ENCODE measurements at regions not wholly inside any gene's neighbourhood (a gene's known extent, or its start where the extent isn't known, plus 50 kb on each side); places are given as distances from the start of the nearest gene placed in this dataset.

DNA sequence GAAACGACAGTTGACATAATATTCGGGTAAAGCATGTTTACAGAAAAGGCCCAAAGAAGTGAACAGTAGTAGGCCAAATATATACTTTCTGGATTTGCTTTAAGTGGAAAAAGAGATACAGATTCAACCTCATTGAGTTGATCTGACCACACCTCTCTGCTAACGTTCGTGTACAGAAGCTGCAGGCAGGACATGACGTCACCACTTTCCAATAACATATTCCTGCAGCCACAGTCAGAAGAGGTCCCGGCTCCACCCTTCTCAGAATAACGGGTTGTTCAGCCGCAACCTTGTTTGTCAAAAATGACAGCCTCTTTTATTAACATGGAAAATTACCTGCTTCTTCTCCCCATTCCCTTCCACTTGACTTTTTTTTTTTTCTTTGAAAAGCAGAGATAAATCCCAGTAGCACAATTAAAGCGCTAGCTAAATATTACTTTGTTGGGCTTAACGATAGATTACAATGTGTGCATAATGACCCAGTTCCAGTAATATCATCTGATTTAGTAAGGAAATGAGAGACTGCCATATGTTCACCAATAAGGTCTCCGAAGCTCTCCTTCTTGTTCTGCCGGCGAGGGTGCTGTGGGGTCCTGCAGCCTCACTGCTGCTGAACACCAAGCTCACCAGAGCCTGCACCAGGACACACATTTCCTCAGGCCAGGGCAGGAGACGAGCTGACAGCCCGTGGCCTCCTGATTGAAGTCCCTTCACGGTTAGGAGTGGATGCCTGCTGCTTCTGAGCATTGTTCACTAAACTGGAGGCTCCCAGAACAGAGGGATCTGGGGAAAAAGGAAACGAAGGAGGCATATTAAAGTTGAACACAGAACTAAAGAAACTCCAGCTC, 451.0 kb upstream of the SALL3 start:
- CTCF ChIA-PET (ENCODE audit: unreplicated experiment): no interaction called here
- no peak overlapping the region for H2AFZ ChIP-seq (ENCODE audit: low read length)
- no peak overlapping the region for H3K4me3 ChIP-seq (ENCODE audit: low read depth, low read length, poor library complexity, severe bottlenecking)
- H3K9me2 ChIP-seq (ENCODE audit: insufficient read depth, low read length): no peaks in the 10 kb centered on the region
- DNase-seq (ENCODE audit: low spot score): no peak
- no peaks in the 10 kb centered on the region for H4K20me1 ChIP-seq (ENCODE audit: insufficient read depth, low read length)
- H3K9me3 ChIP-seq (ENCODE audit: low read length): no peaks in the 10 kb centered on the region
- intact Hi-C loops (cut with micrococcal nuclease; ENCODE audit: unreplicated experiment): no loop called here
- BruUV-seq (replicated peaks): no TSS peak
- no peaks in the 10 kb centered on the region for H3K4me1 ChIP-seq (ENCODE audit: insufficient read depth, low read length, poor library complexity, severe bottlenecking)
- TF ChIP-seq EZH2phosphoT487 (IDR thresholded peaks at IDR 0.05; ENCODE audit: borderline replicate concordance, low read depth, low read length): no peak
- TF ChIP-seq, protein P1, sequence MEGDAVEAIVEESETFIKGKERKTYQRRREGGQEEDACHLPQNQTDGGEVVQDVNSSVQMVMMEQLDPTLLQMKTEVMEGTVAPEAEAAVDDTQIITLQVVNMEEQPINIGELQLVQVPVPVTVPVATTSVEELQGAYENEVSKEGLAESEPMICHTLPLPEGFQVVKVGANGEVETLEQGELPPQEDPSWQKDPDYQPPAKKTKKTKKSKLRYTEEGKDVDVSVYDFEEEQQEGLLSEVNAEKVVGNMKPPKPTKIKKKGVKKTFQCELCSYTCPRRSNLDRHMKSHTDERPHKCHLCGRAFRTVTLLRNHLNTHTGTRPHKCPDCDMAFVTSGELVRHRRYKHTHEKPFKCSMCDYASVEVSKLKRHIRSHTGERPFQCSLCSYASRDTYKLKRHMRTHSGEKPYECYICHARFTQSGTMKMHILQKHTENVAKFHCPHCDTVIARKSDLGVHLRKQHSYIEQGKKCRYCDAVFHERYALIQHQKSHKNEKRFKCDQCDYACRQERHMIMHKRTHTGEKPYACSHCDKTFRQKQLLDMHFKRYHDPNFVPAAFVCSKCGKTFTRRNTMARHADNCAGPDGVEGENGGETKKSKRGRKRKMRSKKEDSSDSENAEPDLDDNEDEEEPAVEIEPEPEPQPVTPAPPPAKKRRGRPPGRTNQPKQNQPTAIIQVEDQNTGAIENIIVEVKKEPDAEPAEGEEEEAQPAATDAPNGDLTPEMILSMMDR (conservative IDR thresholded peaks at IDR 0.05; ENCODE audit: low read length): no peak
- no peak overlapping the region for H3K27ac ChIP-seq (ENCODE audit: low read depth, low read length, poor library complexity, severe bottlenecking)
- POLR2A ChIA-PET: no interaction called here
- no peaks in the 10 kb centered on the region for H3K79me2 ChIP-seq (ENCODE audit: insufficient read depth, low read depth, low read length)
- no peaks in the 10 kb centered on the region for H3K36me3 ChIP-seq (ENCODE audit: insufficient read depth, low read length)
- no peak overlapping the region for H3K4me2 ChIP-seq (ENCODE audit: low read length)

DNA sequence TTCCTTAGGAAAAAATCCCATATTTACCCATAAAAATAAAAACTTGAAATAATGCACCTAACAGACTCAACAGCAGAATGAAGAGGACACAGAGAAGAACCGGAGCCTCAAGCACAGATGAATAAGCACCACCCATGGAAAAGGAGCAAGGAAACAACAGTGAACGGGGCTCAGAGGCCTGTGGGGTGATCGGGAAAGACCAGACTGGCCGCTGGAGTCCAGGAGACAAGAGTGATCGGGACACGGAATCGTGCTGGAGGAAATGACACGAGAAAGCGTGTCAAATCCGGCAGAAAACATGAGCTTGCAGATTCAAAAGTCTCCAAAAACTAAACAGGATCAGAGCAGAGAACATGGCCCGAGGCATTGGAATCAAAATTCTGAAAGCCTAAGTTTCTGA, 448.0 kb upstream of the SALL3 start:
- CTCF ChIA-PET (ENCODE audit: unreplicated experiment): no interaction called here
- H3K9me3 ChIP-seq (ENCODE audit: low read length): no peaks in the 10 kb centered on the region
- DNase-seq (ENCODE audit: low spot score): no peak
- no peak overlapping the region for H3K4me2 ChIP-seq (ENCODE audit: low read length)
- H2AFZ ChIP-seq (ENCODE audit: low read length): no peak overlapping the region
- no peak overlapping the region for H3K27ac ChIP-seq (ENCODE audit: low read depth, low read length, poor library complexity, severe bottlenecking)
- no TSS peak for BruUV-seq (replicated peaks)
- H3K79me2 ChIP-seq (ENCODE audit: insufficient read depth, low read depth, low read length): no peaks in the 10 kb centered on the region
- no peaks in the 10 kb centered on the region for H3K36me3 ChIP-seq (ENCODE audit: insufficient read depth, low read length)
- no peaks in the 10 kb centered on the region for H3K9me2 ChIP-seq (ENCODE audit: insufficient read depth, low read length)
- intact Hi-C loops (cut with micrococcal nuclease; ENCODE audit: unreplicated experiment): no loop called here
- TF ChIP-seq, protein P1 (conservative IDR thresholded peaks at IDR 0.05; ENCODE audit: low read length): no peak
- TF ChIP-seq EZH2phosphoT487 (IDR thresholded peaks at IDR 0.05; ENCODE audit: borderline replicate concordance, low read depth, low read length): no peak
- H3K4me1 ChIP-seq (ENCODE audit: insufficient read depth, low read length, poor library complexity, severe bottlenecking): no peaks in the 10 kb centered on the region
- POLR2A ChIA-PET: interaction anchor here (0.7 kb wide), 1 partner anchor 760 kb away, joined by 3 read pairs; no protein-coding TSS in a partner anchor
- H4K20me1 ChIP-seq (ENCODE audit: insufficient read depth, low read length): no peaks in the 10 kb centered on the region
- no peak overlapping the region for H3K4me3 ChIP-seq (ENCODE audit: low read depth, low read length, poor library complexity, severe bottlenecking)

DNA sequence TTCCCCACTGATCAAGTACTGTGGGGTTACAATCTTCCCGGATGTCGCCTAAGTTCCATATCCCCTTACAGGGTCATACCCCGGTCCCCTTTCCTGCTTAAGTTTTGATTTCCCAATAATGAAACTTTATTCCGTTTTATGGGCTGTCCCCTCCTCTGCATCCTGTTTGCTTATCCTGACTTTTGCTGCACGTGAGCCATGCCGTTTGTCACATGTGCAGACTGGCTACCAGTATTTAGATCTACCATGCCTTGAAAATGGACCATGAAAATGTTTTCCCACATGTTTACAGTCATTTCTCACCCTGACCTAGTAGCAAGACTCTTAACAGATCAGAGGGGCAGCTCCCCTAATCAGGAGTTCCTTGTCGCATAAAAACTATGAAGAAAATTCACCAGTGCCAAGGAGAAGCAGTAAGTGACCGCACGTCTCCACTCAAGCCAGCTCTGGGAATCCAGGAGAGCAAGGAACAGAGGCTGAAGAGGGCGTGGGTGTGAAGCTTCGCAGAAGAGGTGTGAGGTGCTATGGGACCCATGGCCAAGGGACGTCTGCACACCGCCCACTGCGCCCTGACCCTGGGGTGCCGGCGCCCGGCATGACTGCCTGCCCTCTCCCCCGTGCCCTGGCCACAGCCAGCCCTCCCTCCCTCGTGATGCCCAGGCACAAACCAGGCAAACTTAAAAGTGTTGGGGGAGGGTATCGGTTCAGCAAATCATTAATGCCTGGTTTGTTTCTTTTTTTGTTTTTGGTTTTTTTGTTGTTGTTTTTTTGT, 440.8 kb upstream of the SALL3 start:
- no peaks in the 10 kb centered on the region for H4K20me1 ChIP-seq (ENCODE audit: insufficient read depth, low read length)
- intact Hi-C loops (cut with micrococcal nuclease; ENCODE audit: unreplicated experiment): no loop called here
- no peaks in the 10 kb centered on the region for H3K9me3 ChIP-seq (ENCODE audit: low read length)
- no TSS peak for BruUV-seq (replicated peaks)
- H3K4me3 ChIP-seq (ENCODE audit: low read depth, low read length, poor library complexity, severe bottlenecking): no peak overlapping the region
- no peaks in the 10 kb centered on the region for H3K79me2 ChIP-seq (ENCODE audit: insufficient read depth, low read depth, low read length)
- CTCF ChIA-PET (ENCODE audit: unreplicated experiment): no interaction called here
- no peak overlapping the region for H3K27ac ChIP-seq (ENCODE audit: low read depth, low read length, poor library complexity, severe bottlenecking)
- DNase-seq (ENCODE audit: low spot score): no peak
- POLR2A ChIA-PET: no interaction called here
- H3K36me3 ChIP-seq (ENCODE audit: insufficient read depth, low read length): no peaks in the 10 kb centered on the region
- no peak for TF ChIP-seq EZH2phosphoT487 (IDR thresholded peaks at IDR 0.05; ENCODE audit: borderline replicate concordance, low read depth, low read length)
- TF ChIP-seq, protein P1 (conservative IDR thresholded peaks at IDR 0.05; ENCODE audit: low read length): no peak
- no peaks in the 10 kb centered on the region for H3K9me2 ChIP-seq (ENCODE audit: insufficient read depth, low read length)
- H3K4me2 ChIP-seq (ENCODE audit: low read length): no peak overlapping the region
- H2AFZ ChIP-seq (ENCODE audit: low read length): no peak overlapping the region
- no peaks in the 10 kb centered on the region for H3K4me1 ChIP-seq (ENCODE audit: insufficient read depth, low read length, poor library complexity, severe bottlenecking)
